PC-3 (cell line): ENCODE measurements at regions not wholly inside any gene's neighbourhood (a gene's known extent, or its start where the extent isn't known, plus 50 kb on each side); places are given as distances from the start of the nearest gene placed in this dataset.

Experiments
- EZH2 ChIP-seq: fragments of 300-600 bp; sonication (generic); IDR thresholded peaks from one replicate; pipeline ENCODE4 v1.6.1; 2017; ENCODE audit warnings: antibody characterized with exemption, mild to moderate bottlenecking, low read length; ENCODE audit not compliant: unreplicated experiment
- TF ChIP-seq, protein P1 (sequence below): fragments of 300-600 bp; sonication (generic); conservative IDR thresholded peaks from 2 replicates; pipeline ENCODE4 v1.5.1; 2017; ENCODE audit warnings: antibody characterized with exemption, low read depth, mild to moderate bottlenecking, low read length

DNA sequence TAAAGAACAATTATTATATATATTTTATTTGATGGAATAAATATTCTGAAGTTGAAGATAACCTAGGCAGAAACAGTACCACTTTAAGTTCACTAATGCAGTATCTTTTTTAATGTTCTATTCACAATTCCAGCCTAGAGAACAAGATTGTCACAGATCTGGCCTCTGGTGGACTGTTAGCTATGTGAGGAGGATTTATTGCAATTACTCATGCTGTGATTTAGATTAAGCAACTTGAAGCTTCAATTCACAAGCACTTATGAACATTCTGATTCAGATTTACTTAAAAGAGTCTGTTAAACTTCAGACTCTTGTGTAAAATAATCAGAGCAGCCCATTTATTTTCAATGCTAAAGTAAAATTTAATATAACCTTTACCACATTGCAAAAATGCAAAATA, 1489.8 kb downstream of the STIM2 start:
- no peak for TF ChIP-seq EZH2
- TF ChIP-seq, protein P1, sequence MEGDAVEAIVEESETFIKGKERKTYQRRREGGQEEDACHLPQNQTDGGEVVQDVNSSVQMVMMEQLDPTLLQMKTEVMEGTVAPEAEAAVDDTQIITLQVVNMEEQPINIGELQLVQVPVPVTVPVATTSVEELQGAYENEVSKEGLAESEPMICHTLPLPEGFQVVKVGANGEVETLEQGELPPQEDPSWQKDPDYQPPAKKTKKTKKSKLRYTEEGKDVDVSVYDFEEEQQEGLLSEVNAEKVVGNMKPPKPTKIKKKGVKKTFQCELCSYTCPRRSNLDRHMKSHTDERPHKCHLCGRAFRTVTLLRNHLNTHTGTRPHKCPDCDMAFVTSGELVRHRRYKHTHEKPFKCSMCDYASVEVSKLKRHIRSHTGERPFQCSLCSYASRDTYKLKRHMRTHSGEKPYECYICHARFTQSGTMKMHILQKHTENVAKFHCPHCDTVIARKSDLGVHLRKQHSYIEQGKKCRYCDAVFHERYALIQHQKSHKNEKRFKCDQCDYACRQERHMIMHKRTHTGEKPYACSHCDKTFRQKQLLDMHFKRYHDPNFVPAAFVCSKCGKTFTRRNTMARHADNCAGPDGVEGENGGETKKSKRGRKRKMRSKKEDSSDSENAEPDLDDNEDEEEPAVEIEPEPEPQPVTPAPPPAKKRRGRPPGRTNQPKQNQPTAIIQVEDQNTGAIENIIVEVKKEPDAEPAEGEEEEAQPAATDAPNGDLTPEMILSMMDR, result no peak
